HEK293T (cell line): ENCODE measurements at regions not wholly inside any gene's neighbourhood (a gene's known extent, or its start where the extent isn't known, plus 50 kb on each side); places are given as distances from the start of the nearest gene placed in this dataset.
"Not testable (repeated sequence)": the region's sequence is repeated elsewhere in the genome, so short reads cannot be mapped to it uniquely, and the experiment has no call there.

Source experiments
- ARNT ChIP-seq: fragments of 450-650 bp; IDR thresholded peaks from 2 replicates; pipeline ENCODE4 v1.6.1; 2017; ENCODE audit warnings: mild to moderate bottlenecking
- ELF4 ChIP-seq: fragments of 450-650 bp; IDR thresholded peaks from 2 replicates; pipeline ENCODE4 v1.6.1; 2017; ENCODE audit warnings: antibody characterized with exemption
- SUZ12 ChIP-seq: fragments of 450-650 bp; IDR thresholded peaks from 2 replicates; pipeline ENCODE4 v1.6.1; 2016; ENCODE audit warnings: mild to moderate bottlenecking

GRCh38 chr15:38799202-38799601 is 234.6 kb upstream of the RASGRP1 start:
- not testable (repeated sequence) for TF ChIP-seq ELF4, SUZ12, ARNT
